ENCODE measurements at regions not wholly inside any gene's neighbourhood (a gene's known extent, or its start where the extent isn't known, plus 50 kb on each side); places are given as distances from the start of the nearest gene placed in this dataset.

DNA sequence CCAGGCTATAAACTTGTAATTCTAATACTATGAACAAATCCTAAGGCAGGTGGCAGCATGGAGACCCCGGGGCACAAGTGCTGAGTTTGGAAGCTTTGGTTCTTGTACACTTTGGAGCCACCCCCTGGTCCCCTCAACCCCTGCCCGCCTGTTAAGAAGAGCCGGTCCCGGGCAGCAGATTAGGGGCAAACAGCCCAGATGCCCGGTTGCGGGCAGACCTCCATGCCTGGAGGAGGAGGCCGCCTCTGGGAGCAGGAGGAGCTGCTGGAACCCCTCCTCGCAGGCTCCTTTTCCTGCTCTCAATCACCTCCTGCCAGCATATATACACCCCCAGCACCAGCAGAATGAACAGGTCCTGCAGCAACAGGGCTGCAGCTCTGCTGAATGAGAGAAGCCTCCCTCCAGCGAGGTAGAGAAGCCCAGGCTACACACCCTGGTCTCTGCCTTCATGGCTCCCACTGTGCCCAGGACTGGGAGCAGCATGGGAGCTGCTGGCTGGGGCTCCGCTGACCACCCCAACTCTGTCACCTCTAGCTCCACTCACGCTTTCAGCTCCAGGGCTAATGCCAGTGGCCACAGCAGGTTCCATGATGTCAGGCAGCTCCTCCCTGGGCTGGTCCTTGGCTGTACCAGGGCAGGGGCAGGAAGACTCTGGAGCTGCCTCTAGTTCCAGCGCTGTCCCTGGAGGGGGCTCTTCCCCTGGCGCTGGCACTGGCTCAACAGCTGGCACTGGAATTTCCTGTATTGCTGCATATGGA, 1713.5 kb upstream of the ACO1 start:
- Mint-ChIP-seq H3K4me3 (no peak overlapping the region), H3K36me3 (no peaks in the 10 kb centered on the region), H3K9me3 (no peaks in the 10 kb centered on the region), H3K4me1 (no peaks in the 10 kb centered on the region), H3K27me3 (ENCODE audit: insufficient read depth, low read depth) (no peaks in the 10 kb centered on the region), H3K27ac (no peak overlapping the region)
- no peak overlapping the region for H3K9ac ChIP-seq
- no peaks in the 10 kb centered on the region for H3F3A ChIP-seq (ENCODE audit: low read depth)
- H3K79me2 ChIP-seq (ENCODE audit: low read depth) = no peaks in the 10 kb centered on the region
- H3K4me3 ChIP-seq = no peak overlapping the region
- no peak overlapping the region for H3K27ac ChIP-seq
- DNase-seq (ENCODE audit: low spot score) = no peak
- no peaks in the 10 kb centered on the region for H3K36me3 ChIP-seq
- TF ChIP-seq EZH2phosphoT487 (IDR thresholded peaks at IDR 0.05) = no peak
- TF ChIP-seq, protein P1, sequence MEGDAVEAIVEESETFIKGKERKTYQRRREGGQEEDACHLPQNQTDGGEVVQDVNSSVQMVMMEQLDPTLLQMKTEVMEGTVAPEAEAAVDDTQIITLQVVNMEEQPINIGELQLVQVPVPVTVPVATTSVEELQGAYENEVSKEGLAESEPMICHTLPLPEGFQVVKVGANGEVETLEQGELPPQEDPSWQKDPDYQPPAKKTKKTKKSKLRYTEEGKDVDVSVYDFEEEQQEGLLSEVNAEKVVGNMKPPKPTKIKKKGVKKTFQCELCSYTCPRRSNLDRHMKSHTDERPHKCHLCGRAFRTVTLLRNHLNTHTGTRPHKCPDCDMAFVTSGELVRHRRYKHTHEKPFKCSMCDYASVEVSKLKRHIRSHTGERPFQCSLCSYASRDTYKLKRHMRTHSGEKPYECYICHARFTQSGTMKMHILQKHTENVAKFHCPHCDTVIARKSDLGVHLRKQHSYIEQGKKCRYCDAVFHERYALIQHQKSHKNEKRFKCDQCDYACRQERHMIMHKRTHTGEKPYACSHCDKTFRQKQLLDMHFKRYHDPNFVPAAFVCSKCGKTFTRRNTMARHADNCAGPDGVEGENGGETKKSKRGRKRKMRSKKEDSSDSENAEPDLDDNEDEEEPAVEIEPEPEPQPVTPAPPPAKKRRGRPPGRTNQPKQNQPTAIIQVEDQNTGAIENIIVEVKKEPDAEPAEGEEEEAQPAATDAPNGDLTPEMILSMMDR (IDR thresholded peaks at IDR 0.05) = no peak
- H3K9me3 ChIP-seq (ENCODE audit: low read depth) = no peaks in the 10 kb centered on the region
- H3K27me3 ChIP-seq = no peaks in the 10 kb centered on the region
- H3K4me1 ChIP-seq = no peaks in the 10 kb centered on the region
- no peaks in the 10 kb centered on the region for H4K20me1 ChIP-seq (ENCODE audit: low read depth)
- H2AFZ ChIP-seq (replicated peaks) = no peak overlapping the region
- no peak overlapping the region for H3K4me2 ChIP-seq

GRCh38 chr9:30673132-30673531, 1711.3 kb upstream of the ACO1 start:
- Histone ChIP-seq H3K9me3 (ENCODE audit: low read depth) (no peaks in the 10 kb centered on the region), H4K20me1 (ENCODE audit: low read depth) (no peaks in the 10 kb centered on the region), H3K27ac (no peak overlapping the region), H2AFZ (replicated peaks) (no peak overlapping the region), H3K4me3 (no peak overlapping the region), H3K79me2 (ENCODE audit: low read depth) (no peaks in the 10 kb centered on the region), H3K4me2 (no peak overlapping the region), H3K4me1 (peaks cover 5% of the 10 kb centered on the region), H3K27me3 (no peaks in the 10 kb centered on the region), H3K9ac (no peak overlapping the region), H3F3A (ENCODE audit: low read depth) (no peaks in the 10 kb centered on the region), H3K36me3 (no peaks in the 10 kb centered on the region)
- Mint-ChIP-seq H3K4me3 (no peak overlapping the region), H3K36me3 (no peaks in the 10 kb centered on the region), H3K27ac (no peak overlapping the region), H3K27me3 (ENCODE audit: insufficient read depth, low read depth) (no peaks in the 10 kb centered on the region), H3K4me1 (peaks cover 11% of the 10 kb centered on the region), H3K9me3 (no peaks in the 10 kb centered on the region)
- no peak for TF ChIP-seq EZH2 (IDR thresholded peaks at IDR 0.05)
- TF ChIP-seq, protein P1 (IDR thresholded peaks at IDR 0.05) = no peak
- TF ChIP-seq EZH2phosphoT487 (IDR thresholded peaks at IDR 0.05) = no peak
- DNase-seq (ENCODE audit: low spot score) = no peak

DNA sequence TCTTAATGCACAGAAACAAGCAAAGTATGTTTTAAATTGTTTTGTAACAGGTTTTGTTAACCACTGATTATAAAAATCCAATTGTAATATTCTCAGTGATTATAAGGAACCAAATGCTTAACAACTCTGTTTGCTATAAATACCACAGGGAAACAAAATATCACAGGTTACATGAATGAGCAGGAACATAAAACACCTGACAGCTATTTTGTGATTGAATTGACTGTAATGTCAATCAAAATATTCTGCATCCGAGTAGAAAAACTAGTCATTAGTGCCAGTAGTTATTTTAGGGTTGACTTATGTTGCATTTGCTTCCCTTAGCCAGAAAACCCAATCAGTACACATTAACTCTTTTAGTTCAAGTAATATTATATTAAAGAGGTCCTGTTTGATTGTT, 1707.8 kb upstream of the ACO1 start:
- no peaks in the 10 kb centered on the region for H3K27me3 Mint-ChIP-seq (ENCODE audit: insufficient read depth, low read depth)
- TF ChIP-seq EZH2 (IDR thresholded peaks at IDR 0.05) (no peak), EZH2phosphoT487 (IDR thresholded peaks at IDR 0.05) (no peak)
- Histone ChIP-seq H3K4me1 (peaks cover 5% of the 10 kb centered on the region), H2AFZ (replicated peaks) (no peak overlapping the region), H3K36me3 (no peaks in the 10 kb centered on the region), H3K27me3 (no peaks in the 10 kb centered on the region), H3K9me3 (ENCODE audit: low read depth) (no peaks in the 10 kb centered on the region), H3F3A (ENCODE audit: low read depth) (no peaks in the 10 kb centered on the region), H3K27ac (no peak overlapping the region), H3K79me2 (ENCODE audit: low read depth) (no peaks in the 10 kb centered on the region), H3K4me2 (no peak overlapping the region), H3K4me3 (no peak overlapping the region), H4K20me1 (ENCODE audit: low read depth) (no peaks in the 10 kb centered on the region), H3K9ac (no peak overlapping the region)
- H3K4me1 Mint-ChIP-seq = peaks cover 11% of the 10 kb centered on the region
- peaks cover 4% of the 10 kb centered on the region for H3K9me3 Mint-ChIP-seq
- H3K27ac Mint-ChIP-seq = no peak overlapping the region
- no peak overlapping the region for H3K4me3 Mint-ChIP-seq
- no peaks in the 10 kb centered on the region for H3K36me3 Mint-ChIP-seq
- DNase-seq (ENCODE audit: low spot score) = no peak

DNA sequence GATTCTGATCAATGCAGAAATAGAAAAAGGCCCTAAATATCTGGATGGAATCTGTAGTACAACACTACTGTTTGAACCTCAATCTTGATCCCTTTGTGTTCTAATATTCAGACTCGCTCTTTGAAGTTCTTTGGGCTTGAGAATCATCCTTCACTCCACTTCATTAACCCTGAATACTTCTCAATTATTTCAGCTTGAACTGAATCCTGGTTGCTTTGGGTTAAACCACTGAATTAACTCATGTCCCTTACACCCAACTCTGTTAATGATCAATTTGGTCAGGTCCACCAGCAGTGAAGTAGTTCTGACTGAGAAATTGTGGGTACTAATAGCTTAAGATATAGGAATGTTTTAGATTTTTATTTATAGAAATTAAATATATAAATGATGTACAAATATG, 1707.2 kb upstream of the ACO1 start:
- H3K9ac ChIP-seq = no peak overlapping the region
- H3K27me3 ChIP-seq = no peaks in the 10 kb centered on the region
- no peaks in the 10 kb centered on the region for H3K27me3 Mint-ChIP-seq (ENCODE audit: insufficient read depth, low read depth)
- H3K9me3 Mint-ChIP-seq = peaks cover 4% of the 10 kb centered on the region
- no peak overlapping the region for H3K4me3 Mint-ChIP-seq
- no peak overlapping the region for H3K27ac ChIP-seq
- H3K36me3 Mint-ChIP-seq = no peaks in the 10 kb centered on the region
- no peak overlapping the region for H3K4me3 ChIP-seq
- H3K9me3 ChIP-seq (ENCODE audit: low read depth) = no peaks in the 10 kb centered on the region
- H3K4me2 ChIP-seq = no peak overlapping the region
- H3F3A ChIP-seq (ENCODE audit: low read depth) = no peaks in the 10 kb centered on the region
- peaks cover 11% of the 10 kb centered on the region for H3K4me1 Mint-ChIP-seq
- DNase-seq (ENCODE audit: low spot score) = peak; percentile 30
- TF ChIP-seq, protein P1 (IDR thresholded peaks at IDR 0.05) = no peak
- TF ChIP-seq EZH2phosphoT487 (IDR thresholded peaks at IDR 0.05) (no peak), EZH2 (IDR thresholded peaks at IDR 0.05) (no peak)
- no peaks in the 10 kb centered on the region for H3K36me3 ChIP-seq
- peaks cover 5% of the 10 kb centered on the region for H3K4me1 ChIP-seq
- no peaks in the 10 kb centered on the region for H3K79me2 ChIP-seq (ENCODE audit: low read depth)
- H4K20me1 ChIP-seq (ENCODE audit: low read depth) = no peaks in the 10 kb centered on the region
- no peak overlapping the region for H3K27ac Mint-ChIP-seq
- no peak overlapping the region for H2AFZ ChIP-seq (replicated peaks)

Data from neural progenitor cell (in vitro differentiated cells).